IMR-90 (cell line): ENCODE measurements at regions not wholly inside any gene's neighbourhood (a gene's known extent, or its start where the extent isn't known, plus 50 kb on each side); places are given as distances from the start of the nearest gene placed in this dataset.

Experiments used
- ATAC-seq: fragments of 200-7000 bp; cut with Tn5 transposase; 2 replicates; pipeline ENCODE4 v1.9.1; 2020; ENCODE audit warnings: low read depth, mild to moderate bottlenecking, moderate library complexity
- BruUV-seq: library from RNA; stranded (reverse); fragments of 400-500 nt; replicated peaks from 2 replicates; lab custom pipeline; 2021; lab: Mats Ljungman, UMichigan
- CTCF ChIA-PET: fragments of 300-600 bp; formaldehyde crosslinking; extraction: SDS; loops from one replicate; lab custom pipeline; 2021; ENCODE audit warnings: antibody characterized with exemption; lab: Yijun Ruan, JAX
- POLR2A ChIA-PET: fragments of 300-600 bp; sonication (Branson Sonifier 250); formaldehyde crosslinking; loops from one replicate; lab custom pipeline; 2022; ENCODE audit warnings: antibody characterized with exemption; ENCODE audit not compliant: unreplicated experiment; lab: Charles Lee
- DNase-seq: peaks from one replicate; pipeline ENCODE4 v3.0.0; 2013
- H2AFZ ChIP-seq: replicated peaks from 2 replicates; pipeline ENCODE3; 2013; ENCODE audit warnings: low read length, mild to moderate bottlenecking; ENCODE audit not compliant: poor library complexity
- H2AK5ac ChIP-seq: 2 replicates; pipeline ENCODE4 v1.6.1; 2013; ENCODE audit warnings: low read depth, low read length, inconsistent platforms
- H2AK9ac ChIP-seq: replicated peaks from 2 replicates; pipeline ENCODE3; 2013; ENCODE audit warnings: mild to moderate bottlenecking, low read depth, low read length, moderate library complexity; ENCODE audit not compliant: poor library complexity
- H2BK120ac ChIP-seq: 2 replicates; pipeline ENCODE4 v1.6.1; 2013; ENCODE audit warnings: low read depth, low read length, inconsistent platforms
- H2BK15ac ChIP-seq: 3 replicates; pipeline ENCODE4 v1.6.1; 2013; ENCODE audit warnings: low read depth, low read length, inconsistent platforms
- H2BK20ac ChIP-seq: 2 replicates; pipeline ENCODE4 v1.6.1; 2013; ENCODE audit warnings: low read depth, mild to moderate bottlenecking, inconsistent platforms, low read length, moderate library complexity
- H2BK5ac ChIP-seq: 2 replicates; pipeline ENCODE4 v1.6.1; 2013; ENCODE audit warnings: mild to moderate bottlenecking, low read depth, low read length, inconsistent platforms; ENCODE audit not compliant: poor library complexity, severe bottlenecking
- H3K14ac ChIP-seq: replicated peaks from 2 replicates; pipeline ENCODE4 v1.6.1; 2013; ENCODE audit warnings: low read depth, low read length, inconsistent platforms
- H3K18ac ChIP-seq: 2 replicates; pipeline ENCODE4 v1.6.1; 2013; ENCODE audit warnings: low read depth, low read length, control low read depth
- H3K23ac ChIP-seq: 2 replicates; pipeline ENCODE4 v1.6.1; 2013; ENCODE audit warnings: low read depth, low read length, inconsistent platforms
- H3K27ac ChIP-seq: 2 replicates; pipeline ENCODE4 v1.5.1; 2013; ENCODE audit warnings: mild to moderate bottlenecking, control low read depth, low read length; ENCODE audit not compliant: insufficient read depth
- H3K27me3 ChIP-seq: 2 replicates; pipeline ENCODE4 v1.6.1; 2013; ENCODE audit warnings: low read length; ENCODE audit not compliant: control insufficient read depth, insufficient read depth
- H3K36me3 ChIP-seq: 2 replicates; pipeline ENCODE4 v1.6.1; 2013; ENCODE audit warnings: low read length, mixed read lengths; ENCODE audit not compliant: control insufficient read depth, insufficient read depth
- H3K4ac ChIP-seq: 2 replicates; pipeline ENCODE4 v1.6.1; 2013; ENCODE audit warnings: low read depth, low read length, inconsistent platforms
- H3K4me1 ChIP-seq: 2 replicates; pipeline ENCODE4 v1.6.1; 2013; ENCODE audit warnings: low read length, mixed read lengths; ENCODE audit not compliant: control insufficient read depth, insufficient read depth
- H3K4me2 ChIP-seq: 2 replicates; pipeline ENCODE4 v1.6.1; 2013; ENCODE audit warnings: low read depth, mild to moderate bottlenecking, control low read depth, low read length, moderate library complexity
- H3K4me3 ChIP-seq: 2 replicates; pipeline ENCODE4 v1.5.1; 2013; ENCODE audit warnings: low read depth, mild to moderate bottlenecking, control low read depth, low read length, moderate library complexity; ENCODE audit not compliant: insufficient read depth
- H3K56ac ChIP-seq: 2 replicates; pipeline ENCODE4 v1.6.1; 2013; ENCODE audit warnings: low read length, inconsistent platforms; ENCODE audit not compliant: insufficient read depth; ENCODE audit errors: extremely low read depth
- H3K79me1 ChIP-seq, 2 experiments: 2 replicates each; pipeline ENCODE4 v1.6.1; 2013; ENCODE audit warnings: low read length in 2 of 2, inconsistent platforms in 1 of 2, low read depth in 1 of 2
- H3K9ac ChIP-seq: 2 replicates; pipeline ENCODE4 v1.6.1; 2013; ENCODE audit warnings: low read depth, low read length, control low read depth
- H3K9me1 ChIP-seq: 2 replicates; pipeline ENCODE4 v1.6.1; 2013; ENCODE audit warnings: low read length, inconsistent platforms; ENCODE audit not compliant: insufficient read depth
- H3K9me3 ChIP-seq: 2 replicates; pipeline ENCODE4 v1.6.1; 2013; ENCODE audit warnings: low read length; ENCODE audit not compliant: control insufficient read depth, insufficient read depth
- H4K20me1 ChIP-seq: 2 replicates; pipeline ENCODE4 v1.6.1; 2013; ENCODE audit warnings: low read length, inconsistent platforms; ENCODE audit not compliant: insufficient read depth
- H4K5ac ChIP-seq: 2 replicates; pipeline ENCODE4 v1.6.1; 2013; ENCODE audit warnings: mild to moderate bottlenecking, low read depth, low read length, control low read depth
- H4K8ac ChIP-seq, 2 experiments: 2 replicates each; pipeline ENCODE4 v1.6.1; 2013; ENCODE audit warnings: low read depth in 2 of 2, low read length in 2 of 2, control low read depth in 1 of 2, inconsistent platforms in 1 of 2
- H4K91ac ChIP-seq: 2 replicates; pipeline ENCODE4 v1.6.1; 2013; ENCODE audit warnings: low read depth, low read length, inconsistent platforms; ENCODE audit not compliant: insufficient read depth
- BHLHE40 ChIP-seq: fragments of 150-350 bp; IDR thresholded peaks from 2 replicates; pipeline ENCODE4 v1.6.1; 2016; ENCODE audit warnings: mild to moderate bottlenecking, low read depth, low read length
- CEBPB ChIP-seq: IDR thresholded peaks from 2 replicates; pipeline ENCODE4 v1.6.1; 2012; ENCODE audit warnings: low read depth, low read length, improper control_type of control experiment
- CHD1 ChIP-seq: IDR thresholded peaks from 2 replicates; pipeline ENCODE4 v1.6.1; 2012; ENCODE audit warnings: low read depth, low read length, improper control_type of control experiment
- CTCF ChIP-seq: conservative IDR thresholded peaks from 2 replicates; pipeline ENCODE4 v1.5.1; 2012; ENCODE audit warnings: mild to moderate bottlenecking, low read depth, low read length, improper control_type of control experiment
- FOS ChIP-seq: fragments of 150-350 bp; IDR thresholded peaks from 2 replicates; pipeline ENCODE4 v1.6.1; 2016; ENCODE audit warnings: low read depth, low read length
- MAFK ChIP-seq: IDR thresholded peaks from 2 replicates; pipeline ENCODE4 v1.6.1; 2012; ENCODE audit warnings: low read depth, low read length, improper control_type of control experiment
- MAZ ChIP-seq: IDR thresholded peaks from 2 replicates; pipeline ENCODE4 v1.6.1; 2012; ENCODE audit warnings: low read depth, mild to moderate bottlenecking, low read length, improper control_type of control experiment, moderate library complexity, borderline replicate concordance
- MXI1 ChIP-seq: IDR thresholded peaks from 2 replicates; pipeline ENCODE4 v1.6.1; 2012; ENCODE audit warnings: low read depth, mild to moderate bottlenecking, low read length, moderate library complexity, borderline replicate concordance
- NFE2L2 ChIP-seq: fragments of 150-350 bp; IDR thresholded peaks from 2 replicates; pipeline ENCODE4 v1.6.1; 2016; ENCODE audit warnings: low read depth, mild to moderate bottlenecking, low read length
- POLR2A ChIP-seq: IDR thresholded peaks from 2 replicates; pipeline ENCODE4 v1.6.1; 2012; ENCODE audit warnings: mild to moderate bottlenecking, low read depth, low read length
- RAD21 ChIP-seq: IDR thresholded peaks from 2 replicates; pipeline ENCODE4 v1.6.1; 2012; ENCODE audit warnings: low read length, improper control_type of control experiment
- RCOR1 ChIP-seq: IDR thresholded peaks from 2 replicates; pipeline ENCODE4 v1.6.1; 2012; ENCODE audit warnings: mild to moderate bottlenecking, low read length, improper control_type of control experiment; ENCODE audit not compliant: insufficient replicate concordance
- RFX5 ChIP-seq: IDR thresholded peaks from 2 replicates; pipeline ENCODE4 v1.8.0; 2012; ENCODE audit warnings: low read depth, mild to moderate bottlenecking, low read length, moderate library complexity
- SMC3 ChIP-seq: fragments of 150-350 bp; IDR thresholded peaks from 2 replicates; pipeline ENCODE4 v1.6.1; 2016; ENCODE audit warnings: low read depth, mild to moderate bottlenecking, antibody characterized with exemption, low read length, moderate library complexity
- USF2 ChIP-seq: fragments of 150-350 bp; IDR thresholded peaks from 2 replicates; pipeline ENCODE4 v1.6.1; 2017; ENCODE audit warnings: mild to moderate bottlenecking, antibody characterized with exemption, low read length, low read depth
- WGBS, 2 experiments: methylation state at CpG; one replicate each; pipeline versions ENCODE4 v1.1.5 to v1.1.7; 2013; ENCODE audit warnings: missing lambda C conversion rate in 2 of 2; ENCODE audit not compliant: insufficient read length in 1 of 2; ENCODE audit errors: extremely low coverage in 2 of 2; 5-methylcytosine and 5-hydroxymethylcytosine counted together
- dilution Hi-C: fragments of 300-500 bp; cut with HindIII; formaldehyde crosslinking; loops from one replicate; pipeline ENCODE4 v1.14.3; 2018; ENCODE audit warnings: low sequenced_read_pairs; ENCODE audit not compliant: unreplicated experiment
- in situ Hi-C: fragments of 300-500 bp; cut with MboI; formaldehyde crosslinking; loops from 3 replicates; pipeline ENCODE4 v1.14.3; 2019; ENCODE audit warnings: low sequenced_read_pairs, inconsistent platforms, mixed read lengths
- intact Hi-C: fragments of 100-400 bp; cut with micrococcal nuclease; formaldehyde crosslinking; loops from 2 replicates; pipeline ENCODE4 v1.10.0; 2022
- TF ChIP-seq, protein P1 (sequence below): fragments of 150-350 bp; IDR thresholded peaks from 2 replicates; pipeline ENCODE4 v1.6.1; 2016; ENCODE audit warnings: low read depth, mild to moderate bottlenecking, low read length, moderate library complexity, borderline replicate concordance

DNA sequence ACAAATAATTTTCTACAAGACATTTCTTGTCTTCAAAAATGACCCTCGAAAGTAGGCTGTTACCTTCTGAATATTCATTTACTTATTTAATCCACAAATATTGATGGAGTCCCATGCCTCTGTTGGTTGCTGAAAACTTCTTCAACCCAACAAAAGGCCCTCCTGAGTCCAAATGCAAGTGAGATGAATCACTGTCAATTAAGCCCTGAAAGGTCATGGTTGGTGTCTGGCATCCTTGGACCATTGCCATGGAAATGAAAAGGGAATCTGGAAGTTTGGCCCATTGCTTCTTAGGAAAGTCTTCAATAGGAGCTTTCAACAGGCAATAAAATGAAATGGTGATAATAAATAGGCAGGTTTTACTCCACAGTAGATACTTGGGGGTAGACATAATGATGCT is 364.7 kb upstream of the DYNLRB2 start:
- Histone ChIP-seq H2AK5ac (no peak overlapping the region), H2AFZ (no peak overlapping the region), H3K18ac (peak overlapping the region; percentile 75; the same call in 1 of the 2 replicates), H3K4ac (peak overlapping the region; percentile 63; the same call in 1 of the 2 replicates), H3K27me3 (no peaks in the 10 kb centered on the region), H2BK20ac (0 out of 2 replicates have a peak overlapping the region, but pooled peaks have one; percentile 65), H3K4me2 (no peak overlapping the region), H4K5ac (no peak overlapping the region; the same call in 1 of the 2 replicates), H2BK120ac (peak overlapping the region; percentile 86), H4K20me1 (no peaks in the 10 kb centered on the region), H3K23ac (no peak overlapping the region), H4K91ac (peak overlapping the region; percentile 31; the same call in 1 of the 2 replicates), H3K79me1 (no peaks in the 10 kb centered on the region), H3K4me3 (no peak overlapping the region), H3K36me3 (no peaks in the 10 kb centered on the region), H3K9ac (no peak overlapping the region), H2BK5ac (peak overlapping the region; percentile 9), H3K14ac (no peak overlapping the region), H3K9me1 (no peaks in the 10 kb centered on the region), H3K4me1 (peaks cover 12% of the 10 kb centered on the region; the same call in 1 of the 2 replicates), H3K56ac (no peak overlapping the region), H3K27ac (no peak overlapping the region), H3K9me3 (no peaks in the 10 kb centered on the region), H2AK9ac (no peak overlapping the region), H4K8ac (0 out of 4 replicates have a peak overlapping the region, but pooled peaks of 1 of the 2 experiments have one; percentile 64), H2BK15ac (peak overlapping the region; percentile 79; the same call in 2 of the 3 replicates)
- intact Hi-C loops (loop anchor here (10.0 kb wide), 1 partner anchor 919 kb away; the partner anchor contains the start of gene GCSH), dilution Hi-C loops (no loop called here), in situ Hi-C loops (loop anchor here (25.0 kb wide), 1 partner anchor 1561 kb away; no protein-coding TSS in a partner anchor)
- ChIA-PET POLR2A (interaction anchor here (0.6 kb wide), 1 partner anchor 1775 kb away, joined by 9 read pairs; no protein-coding TSS in a partner anchor), CTCF (interaction anchor here (0.6 kb wide), 1 partner anchor 901 kb away, joined by 3 read pairs; the partner anchor contains the start of gene C16orf46)
- ATAC-seq (no peak), DNase-seq (no peak)
- no TSS peak for BruUV-seq
- no peak for TF ChIP-seq USF2
- TF ChIP-seq BHLHE40: no peak
- TF ChIP-seq RCOR1: no peak
- no peak for TF ChIP-seq MAFK
- no peak for TF ChIP-seq FOS
- TF ChIP-seq CHD1: no peak
- TF ChIP-seq RAD21: no peak
- no peak for TF ChIP-seq CTCF
- TF ChIP-seq, protein P1, sequence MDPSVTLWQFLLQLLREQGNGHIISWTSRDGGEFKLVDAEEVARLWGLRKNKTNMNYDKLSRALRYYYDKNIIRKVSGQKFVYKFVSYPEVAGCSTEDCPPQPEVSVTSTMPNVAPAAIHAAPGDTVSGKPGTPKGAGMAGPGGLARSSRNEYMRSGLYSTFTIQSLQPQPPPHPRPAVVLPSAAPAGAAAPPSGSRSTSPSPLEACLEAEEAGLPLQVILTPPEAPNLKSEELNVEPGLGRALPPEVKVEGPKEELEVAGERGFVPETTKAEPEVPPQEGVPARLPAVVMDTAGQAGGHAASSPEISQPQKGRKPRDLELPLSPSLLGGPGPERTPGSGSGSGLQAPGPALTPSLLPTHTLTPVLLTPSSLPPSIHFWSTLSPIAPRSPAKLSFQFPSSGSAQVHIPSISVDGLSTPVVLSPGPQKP: no peak
- no peak for TF ChIP-seq RFX5
- TF ChIP-seq NFE2L2: no peak
- no peak for TF ChIP-seq MXI1
- no peak for TF ChIP-seq CEBPB
- TF ChIP-seq POLR2A: no peak
- no peak for TF ChIP-seq SMC3
- no peak for TF ChIP-seq MAZ
- no CpG with 5 or more reads among the region's 1 CpG for WGBS, 2 experiments
